H9 (cell line): ENCODE measurements at regions not wholly inside any gene's neighbourhood (a gene's known extent, or its start where the extent isn't known, plus 50 kb on each side); places are given as distances from the start of the nearest gene placed in this dataset.

ENCODE experiments used
- DNase-seq: peaks from one replicate; pipeline ENCODE4 v3.0.0-alpha.2; 2017
- H2AFZ ChIP-seq: one replicate; pipeline ENCODE4 v1.6.1; 2013; ENCODE audit warnings: mild to moderate bottlenecking, low read length, control low read depth, moderate library complexity
- H2AK5ac ChIP-seq: 2 replicates; pipeline ENCODE4 v1.6.1; 2013; ENCODE audit warnings: low read length, control low read depth, mixed read lengths; ENCODE audit not compliant: insufficient read length
- H2BK120ac ChIP-seq: one replicate; pipeline ENCODE4 v1.6.1; 2013; ENCODE audit warnings: low read depth, mild to moderate bottlenecking, low read length, control low read depth, inconsistent platforms; ENCODE audit not compliant: poor library complexity, severe bottlenecking
- H2BK12ac ChIP-seq: 2 replicates; pipeline ENCODE4 v1.6.1; 2013; ENCODE audit warnings: low read length, control low read depth, mixed read lengths, low read depth; ENCODE audit not compliant: insufficient read length
- H2BK15ac ChIP-seq: 2 replicates; pipeline ENCODE4 v1.6.1; 2013; ENCODE audit warnings: low read depth, low read length, control low read depth
- H2BK20ac ChIP-seq: one replicate; pipeline ENCODE4 v1.6.1; 2013; ENCODE audit warnings: low read depth, mild to moderate bottlenecking, low read length, control low read depth, inconsistent platforms; ENCODE audit not compliant: poor library complexity, severe bottlenecking
- H2BK5ac ChIP-seq: 2 replicates; pipeline ENCODE4 v1.6.1; 2013; ENCODE audit warnings: low read length, control low read depth, mixed read lengths; ENCODE audit not compliant: insufficient read length
- H3K14ac ChIP-seq: 2 replicates; pipeline ENCODE4 v1.6.1; 2013; ENCODE audit warnings: low read length, control low read depth; ENCODE audit not compliant: insufficient read depth
- H3K18ac ChIP-seq: 2 replicates; pipeline ENCODE4 v1.6.1; 2013; ENCODE audit warnings: low read depth, mild to moderate bottlenecking, mixed read lengths, low read length, control low read depth; ENCODE audit not compliant: insufficient read length
- H3K23ac ChIP-seq: 2 replicates; pipeline ENCODE4 v1.6.1; 2013; ENCODE audit warnings: low read length, control low read depth, mixed read lengths, low read depth; ENCODE audit not compliant: insufficient read length
- H3K23me2 ChIP-seq: 2 replicates; pipeline ENCODE4 v1.6.1; 2013; ENCODE audit warnings: low read depth, mild to moderate bottlenecking, mixed read lengths, low read length, control low read depth; ENCODE audit not compliant: insufficient read length, poor library complexity, severe bottlenecking
- H3K27ac ChIP-seq: 2 replicates; pipeline ENCODE4 v1.5.1; 2013; ENCODE audit warnings: low read length, control low read depth, mixed read lengths, low read depth; ENCODE audit not compliant: insufficient read length
- H3K27me3 ChIP-seq: 2 replicates; pipeline ENCODE4 v1.6.1; 2013; ENCODE audit warnings: low read length, control low read depth, inconsistent platforms; ENCODE audit not compliant: insufficient read depth
- H3K4ac ChIP-seq: 2 replicates; pipeline ENCODE4 v1.6.1; 2013; ENCODE audit warnings: low read depth, mild to moderate bottlenecking, control low read depth, inconsistent platforms, low read length, moderate library complexity
- H3K4me1 ChIP-seq: 2 replicates; pipeline ENCODE4 v1.6.1; 2013; ENCODE audit warnings: low read length, control low read depth, inconsistent platforms; ENCODE audit not compliant: insufficient read depth
- H3K4me2 ChIP-seq: 2 replicates; pipeline ENCODE4 v1.6.1; 2013; ENCODE audit warnings: low read length, control low read depth, mixed read lengths; ENCODE audit not compliant: insufficient read length, insufficient read depth
- H3K56ac ChIP-seq: 2 replicates; pipeline ENCODE4 v1.6.1; 2013; ENCODE audit warnings: low read depth, mild to moderate bottlenecking, mixed read lengths, low read length, control low read depth; ENCODE audit not compliant: insufficient read length
- H3K79me1 ChIP-seq: 2 replicates; pipeline ENCODE4 v1.6.1; 2013; ENCODE audit warnings: low read depth, mild to moderate bottlenecking, moderate library complexity, low read length, control low read depth, inconsistent platforms; ENCODE audit not compliant: insufficient read depth, poor library complexity, severe bottlenecking
- H3K79me2 ChIP-seq: 2 replicates; pipeline ENCODE4 v1.6.1; 2013; ENCODE audit warnings: low read length, control low read depth, inconsistent platforms; ENCODE audit not compliant: insufficient read depth
- H3K9ac ChIP-seq: 2 replicates; pipeline ENCODE4 v1.6.1; 2013; ENCODE audit warnings: low read length, control low read depth, mixed read lengths; ENCODE audit not compliant: insufficient read length; ENCODE audit errors: extremely low read depth
- H3K9me3 ChIP-seq: one replicate; pipeline ENCODE4 v1.6.1; 2013; ENCODE audit warnings: low read depth, low read length, inconsistent platforms; ENCODE audit not compliant: control insufficient read depth
- H3T11ph ChIP-seq: one replicate; pipeline ENCODE4 v1.6.1; 2013; ENCODE audit warnings: mild to moderate bottlenecking, low read length, control low read depth, inconsistent platforms
- H4K20me1 ChIP-seq: one replicate; pipeline ENCODE4 v1.6.1; 2013; ENCODE audit not compliant: control insufficient read depth, insufficient read length, insufficient read depth
- H4K5ac ChIP-seq: 2 replicates; pipeline ENCODE4 v1.6.1; 2013; ENCODE audit warnings: low read depth, mild to moderate bottlenecking, mixed read lengths, low read length, control low read depth; ENCODE audit not compliant: insufficient read length
- H4K8ac ChIP-seq: replicated peaks from 2 replicates; pipeline ENCODE4 v1.6.1; 2013; ENCODE audit warnings: low read length, control low read depth, mixed read lengths, low read depth; ENCODE audit not compliant: insufficient read length
- H4K91ac ChIP-seq: 2 replicates; pipeline ENCODE4 v1.6.1; 2013; ENCODE audit warnings: low read depth, mild to moderate bottlenecking, moderate library complexity, mixed read lengths, low read length, control low read depth; ENCODE audit not compliant: insufficient read length
- H3K27ac Mint-ChIP-seq, 3 experiments: 2 replicates in 2 of 3; 3 replicates in 1 of 3; pipeline ENCODE4 v1.8.0; 2020 to 2021; ENCODE audit warnings: mixed read lengths in 3 of 3, mild to moderate bottlenecking in 1 of 3, moderate library complexity in 1 of 3
- H3K27me3 Mint-ChIP-seq: 2 replicates; pipeline ENCODE4 v1.8.0; 2021; ENCODE audit warnings: low read depth, mild to moderate bottlenecking, moderate library complexity, mixed read lengths
- H3K36me3 Mint-ChIP-seq, 3 experiments: 2 replicates in 2 of 3; 3 replicates in 1 of 3; pipeline ENCODE4 v1.8.0; 2020 to 2021; ENCODE audit warnings: low read depth in 3 of 3, mixed read lengths in 3 of 3; ENCODE audit not compliant: insufficient read depth in 1 of 3
- H3K4me1 Mint-ChIP-seq, 2 experiments: 2 replicates each; pipeline ENCODE4 v1.8.0; 2020; ENCODE audit warnings: mixed read lengths in 2 of 2
- H3K4me3 Mint-ChIP-seq, 2 experiments: 2 replicates in 1 of 2; 3 replicates in 1 of 2; pipeline ENCODE4 v1.8.0; 2020 to 2021; ENCODE audit warnings: mild to moderate bottlenecking in 2 of 2, mixed read lengths in 2 of 2, moderate library complexity in 1 of 2
- H3K9me3 Mint-ChIP-seq, 2 experiments: 2 replicates in 1 of 2; 3 replicates in 1 of 2; pipeline ENCODE4 v1.8.0; 2020; ENCODE audit warnings: mild to moderate bottlenecking in 2 of 2, mixed read lengths in 2 of 2, moderate library complexity in 1 of 2
- CTCF ChIP-seq: fragments of 200-600 bp; sonication (generic); conservative IDR thresholded peaks from 3 replicates; pipeline ENCODE4 v1.8.0; 2021; ENCODE audit warnings: antibody characterized with exemption, mild to moderate bottlenecking
- WGBS: extraction: QIAGEN DNeasy Blood & Tissue Kit; methylation state at CpG from one replicate; pipeline ENCODE4 v1.1.7; 2013; ENCODE audit warnings: missing lambda C conversion rate, low lambda C conversion rate, mixed read lengths; ENCODE audit not compliant: insufficient read length; ENCODE audit errors: extremely low coverage; 5-methylcytosine and 5-hydroxymethylcytosine counted together

GRCh38 chr5:93088592-93089389 is 492.2 kb downstream of the NR2F1-AS1 start:
- Histone ChIP-seq H3K23ac (no peak overlapping the region), H3K4me1 (no peaks in the 10 kb centered on the region), H4K20me1 (no peaks in the 10 kb centered on the region), H3K4me2 (no peak overlapping the region), H4K91ac (no peak overlapping the region), H3K56ac (no peak overlapping the region), H2AFZ (no peak overlapping the region), H3K23me2 (no peaks in the 10 kb centered on the region), H3K9ac (no peak overlapping the region), H2BK5ac (no peak overlapping the region), H4K8ac (no peak overlapping the region), H2AK5ac (no peak overlapping the region), H3K27me3 (no peaks in the 10 kb centered on the region), H3T11ph (no peak overlapping the region), H4K5ac (no peak overlapping the region), H3K27ac (no peak overlapping the region), H2BK20ac (no peak overlapping the region), H2BK15ac (no peak overlapping the region), H3K4ac (no peak overlapping the region), H3K14ac (no peak overlapping the region), H3K18ac (no peak overlapping the region), H3K79me2 (no peaks in the 10 kb centered on the region), H2BK120ac (no peak overlapping the region), H3K79me1 (no peaks in the 10 kb centered on the region), H2BK12ac (no peak overlapping the region), H3K9me3 (no peaks in the 10 kb centered on the region)
- Mint-ChIP-seq H3K36me3 (no peaks in the 10 kb centered on the region), H3K4me3 (no peak overlapping the region), H3K27ac (no peak overlapping the region), H3K27me3 (no peaks in the 10 kb centered on the region), H3K4me1 (no peaks in the 10 kb centered on the region), H3K9me3 (no peaks in the 10 kb centered on the region)
- no peak for DNase-seq
- WGBS: no CpG with 5 or more reads among the region's 7 CpGs
- no peak for TF ChIP-seq CTCF
